ENCODE measurements at regions not wholly inside any gene's neighbourhood (a gene's known extent, or its start where the extent isn't known, plus 50 kb on each side); places are given as distances from the start of the nearest gene placed in this dataset.
"Not testable (repeated sequence)": the region's sequence is repeated elsewhere in the genome, so short reads cannot be mapped to it uniquely, and the experiment has no call there.

DNA sequence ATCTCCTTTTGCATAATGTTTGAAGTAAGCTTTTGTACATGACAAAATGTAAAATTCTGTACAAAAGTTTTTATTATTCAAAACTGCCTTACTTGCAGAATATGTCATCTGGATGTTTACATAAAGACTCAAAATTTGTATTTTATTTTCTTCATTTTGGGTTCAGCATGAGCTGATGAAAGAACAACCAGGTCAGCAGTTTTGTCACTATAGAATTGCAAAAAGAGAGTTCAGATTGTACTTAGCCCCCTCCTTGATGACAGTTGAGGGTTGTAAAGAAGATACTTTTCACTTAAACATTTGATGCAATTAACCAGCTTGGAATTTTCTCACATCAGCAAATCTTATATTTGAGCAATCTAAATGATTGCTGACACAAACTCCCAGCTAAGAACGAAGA lies 669.3 kb downstream of the PLA2G4A start:
- in situ Hi-C loops (cut with HindIII; ENCODE audit: low sequenced_read_pairs): no loop called here

DNA sequence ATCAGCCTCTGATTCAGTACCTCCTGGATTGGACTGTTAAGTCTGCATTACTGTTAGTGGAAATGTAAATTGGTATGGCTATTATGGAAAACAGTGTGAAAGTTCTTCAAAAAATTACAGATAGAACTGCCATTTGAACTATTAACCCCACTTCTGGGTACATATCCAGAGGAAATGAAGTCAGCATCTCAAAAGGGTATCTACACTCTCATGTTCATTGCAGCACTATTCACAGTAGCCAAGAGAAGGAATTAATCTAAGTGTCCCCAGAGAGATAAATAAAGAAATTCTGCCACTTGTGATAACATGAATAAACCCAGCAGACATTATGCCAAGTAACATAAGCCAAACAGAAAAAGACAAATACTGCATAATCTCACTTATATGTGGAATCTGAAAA lies 676.0 kb downstream of the PLA2G4A start:
- in situ Hi-C loops (cut with HindIII; ENCODE audit: low sequenced_read_pairs): no loop called here

DNA sequence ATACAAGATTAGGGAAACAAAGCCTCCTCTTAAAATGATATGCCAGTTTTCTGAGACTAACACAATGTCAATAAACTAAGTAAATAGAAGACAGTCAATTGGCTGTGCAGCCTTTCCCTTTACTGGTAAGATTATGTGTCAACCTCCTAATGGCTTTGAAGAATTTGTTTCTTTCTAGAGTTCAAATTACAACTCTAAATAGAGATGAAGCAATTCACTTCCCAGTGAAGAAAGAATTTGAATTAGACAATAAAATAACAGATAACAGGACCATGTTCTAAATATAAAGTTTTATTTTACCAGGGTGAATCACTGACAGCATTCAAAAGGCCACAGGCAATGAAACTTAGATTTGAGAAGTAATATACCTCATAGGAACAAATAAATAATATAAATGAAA lies 680.3 kb downstream of the PLA2G4A start:
- in situ Hi-C loops (cut with HindIII; ENCODE audit: low sequenced_read_pairs): no loop called here

DNA sequence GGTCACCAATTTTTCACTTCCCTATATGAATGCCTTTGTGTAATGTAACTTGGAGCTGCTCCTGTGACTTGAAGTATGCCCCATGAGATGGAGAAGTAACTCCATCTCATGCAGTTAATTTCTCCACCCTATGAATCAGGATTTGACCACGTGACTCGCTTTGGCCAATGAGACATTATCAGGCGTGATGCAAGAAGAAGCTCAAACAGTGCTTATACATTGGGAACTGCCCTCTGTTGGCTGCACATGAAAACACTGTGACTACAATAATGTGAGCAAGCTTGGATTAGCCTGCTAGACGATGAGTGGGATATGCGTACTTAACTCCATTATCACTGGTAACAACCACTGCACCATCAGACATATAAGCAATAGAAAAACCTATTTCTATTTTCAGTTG lies 684.4 kb downstream of the PLA2G4A start:
- in situ Hi-C loops (cut with HindIII; ENCODE audit: low sequenced_read_pairs): no loop called here

DNA sequence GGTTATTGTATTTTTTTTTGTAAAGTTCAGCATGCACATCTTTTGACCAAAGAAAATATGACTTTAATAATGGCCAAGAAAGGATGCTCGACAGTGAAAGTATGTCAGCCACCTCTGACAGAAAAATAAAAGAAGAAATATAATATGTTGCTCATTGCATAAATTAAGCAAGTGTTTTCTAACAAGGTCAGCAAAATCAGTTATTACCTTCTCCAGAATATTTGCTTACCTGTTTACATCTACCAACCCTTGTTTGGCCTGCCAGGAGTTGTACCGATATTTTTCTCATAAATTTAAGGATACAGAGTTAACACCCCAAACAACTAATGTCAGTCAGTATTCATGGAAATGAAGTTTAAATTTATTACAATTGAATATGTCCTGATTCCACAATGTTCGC lies 685.4 kb downstream of the PLA2G4A start:
- in situ Hi-C loops (cut with HindIII; ENCODE audit: low sequenced_read_pairs): no loop called here

DNA sequence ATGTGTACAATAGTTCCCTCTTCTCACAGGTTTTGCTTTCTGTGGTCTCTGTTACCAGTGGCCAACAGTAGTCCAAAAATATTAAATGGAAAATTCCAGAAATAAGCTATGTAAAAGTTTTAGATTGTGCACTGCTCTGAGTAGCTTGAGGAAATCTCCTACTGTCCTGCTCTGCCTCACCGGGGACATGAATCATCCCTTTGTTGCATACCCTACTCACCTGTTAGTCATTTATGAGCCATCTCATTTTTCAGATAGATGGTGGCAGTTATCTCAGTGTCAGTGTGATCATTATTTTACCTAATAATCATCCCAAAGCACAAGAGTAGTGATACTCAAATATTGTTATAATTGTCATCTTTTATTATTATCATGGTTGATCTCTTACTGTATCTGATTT lies 688.1 kb downstream of the PLA2G4A start:
- in situ Hi-C loops (cut with HindIII; ENCODE audit: low sequenced_read_pairs): no loop called here

DNA sequence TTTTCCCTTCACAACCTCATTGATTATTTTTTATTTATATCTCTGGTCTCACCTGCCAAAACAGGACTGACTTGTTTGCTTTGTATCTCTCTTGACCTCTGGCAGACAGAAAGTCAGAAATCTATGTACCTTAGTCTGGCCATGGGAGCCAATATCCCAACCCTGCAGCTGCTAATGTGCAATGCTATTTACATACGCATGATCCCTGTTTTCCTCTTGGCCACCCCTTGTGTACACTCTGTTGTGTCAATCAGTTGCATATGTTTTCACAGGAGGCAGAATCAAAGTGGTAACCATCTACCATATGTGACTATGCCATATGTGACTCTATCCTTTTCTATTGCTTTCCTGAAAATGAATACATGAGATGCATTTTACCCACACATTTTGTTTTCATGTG lies 688.8 kb downstream of the PLA2G4A start:
- in situ Hi-C loops (cut with HindIII; ENCODE audit: low sequenced_read_pairs): no loop called here

DNA sequence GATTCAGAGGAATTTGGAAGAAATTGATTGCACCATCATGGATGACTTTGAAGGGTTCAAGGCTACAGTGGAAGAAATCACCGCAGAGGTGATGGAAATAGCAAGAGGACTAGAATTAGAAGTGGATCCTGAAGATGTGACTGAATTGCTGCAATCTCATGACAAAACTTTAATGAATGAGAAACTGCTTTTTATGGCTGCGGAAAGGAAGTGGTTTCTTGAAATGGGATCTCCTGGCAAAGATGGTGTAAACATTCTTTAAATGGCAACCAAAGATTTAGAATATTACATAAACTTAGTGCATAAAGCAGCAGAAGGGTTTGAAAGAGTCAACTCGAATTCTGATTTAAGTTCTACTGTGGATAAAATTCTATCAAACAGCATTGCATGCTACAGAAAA lies 698.6 kb downstream of the PLA2G4A start:
- in situ Hi-C loops (cut with HindIII; ENCODE audit: low sequenced_read_pairs): no loop called here

DNA sequence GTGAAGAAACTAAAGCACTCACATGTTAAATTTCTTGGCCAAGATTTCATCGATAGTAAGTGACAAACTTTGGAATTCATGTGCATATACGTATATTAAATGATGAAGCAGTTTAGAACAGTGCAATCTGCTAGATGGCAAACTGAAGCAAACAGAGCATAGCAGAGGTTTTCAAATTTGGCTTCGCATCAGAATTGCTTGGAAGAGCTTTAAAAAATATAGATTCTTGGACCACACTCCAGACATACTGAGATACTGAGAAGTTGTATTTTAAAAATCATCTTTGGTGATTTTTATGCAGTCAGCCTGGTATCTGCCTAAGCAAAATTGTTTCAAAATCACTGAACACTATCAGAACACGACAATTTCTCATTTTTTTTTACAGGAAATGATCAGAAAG lies 709.2 kb downstream of the PLA2G4A start:
- in situ Hi-C loops (cut with HindIII; ENCODE audit: low sequenced_read_pairs): no loop called here

DNA sequence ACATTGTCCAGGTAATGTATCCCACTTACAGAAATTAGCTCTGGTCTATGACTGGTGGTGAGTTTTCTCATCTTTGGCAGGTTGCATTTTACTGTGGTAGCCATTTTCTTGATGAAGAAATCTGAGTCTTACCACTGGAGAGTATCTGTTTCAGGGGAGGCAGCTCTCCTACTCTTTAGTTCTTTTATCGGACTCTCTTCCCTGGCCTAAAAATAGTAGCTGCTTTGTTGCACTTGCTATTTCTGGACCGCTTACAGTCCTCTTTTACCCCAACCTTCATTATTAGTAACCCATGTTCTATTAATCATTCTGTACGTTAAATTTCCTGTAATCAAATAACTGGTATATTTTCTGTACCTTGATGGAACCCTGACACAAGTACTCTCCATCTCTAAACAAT lies 720.8 kb downstream of the PLA2G4A start:
- in situ Hi-C loops (cut with HindIII; ENCODE audit: low sequenced_read_pairs): no loop called here

DNA sequence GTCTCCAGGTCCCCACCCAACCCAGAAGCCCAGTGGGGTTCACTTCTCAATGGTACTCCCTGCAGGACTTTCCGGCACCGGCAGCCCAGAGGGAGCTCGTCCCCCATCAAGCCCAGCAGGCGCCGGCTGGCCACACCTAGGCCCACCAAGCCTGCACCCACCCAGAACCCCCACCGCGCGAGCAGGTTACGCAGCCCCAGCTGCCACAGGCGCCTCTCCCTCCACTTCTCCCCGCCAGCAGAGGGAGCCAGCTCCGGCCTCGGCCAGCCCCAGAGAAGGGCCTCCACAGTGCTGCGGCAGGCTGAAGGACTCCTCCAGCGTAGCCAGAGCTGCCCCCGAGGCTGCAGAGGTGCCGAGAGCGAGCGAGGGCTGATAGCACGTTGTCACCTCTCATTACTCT lies 722.3 kb downstream of the PLA2G4A start:
- in situ Hi-C loops (cut with HindIII; ENCODE audit: low sequenced_read_pairs): no loop called here

DNA sequence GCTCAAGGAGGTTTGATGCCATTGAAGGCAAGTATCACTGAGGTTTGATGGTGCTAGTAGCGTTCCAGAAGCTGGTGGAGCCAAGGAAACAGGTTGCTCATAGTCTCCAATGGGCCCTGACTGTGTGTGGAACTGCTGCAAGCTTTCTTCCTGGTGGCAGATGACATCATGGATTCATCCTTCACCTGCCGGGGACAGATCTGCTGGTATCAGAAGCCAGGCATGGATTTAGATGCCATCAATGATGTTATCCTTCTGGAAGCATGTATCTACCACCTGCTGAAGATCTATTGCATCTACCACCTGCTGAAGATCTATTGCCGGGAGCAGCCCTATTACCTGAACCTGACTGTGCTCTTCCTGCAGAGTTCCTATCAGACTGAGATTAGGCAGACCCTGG lies 734.4 kb downstream of the PLA2G4A start:
- in situ Hi-C loops (cut with HindIII; ENCODE audit: low sequenced_read_pairs): no loop called here

DNA sequence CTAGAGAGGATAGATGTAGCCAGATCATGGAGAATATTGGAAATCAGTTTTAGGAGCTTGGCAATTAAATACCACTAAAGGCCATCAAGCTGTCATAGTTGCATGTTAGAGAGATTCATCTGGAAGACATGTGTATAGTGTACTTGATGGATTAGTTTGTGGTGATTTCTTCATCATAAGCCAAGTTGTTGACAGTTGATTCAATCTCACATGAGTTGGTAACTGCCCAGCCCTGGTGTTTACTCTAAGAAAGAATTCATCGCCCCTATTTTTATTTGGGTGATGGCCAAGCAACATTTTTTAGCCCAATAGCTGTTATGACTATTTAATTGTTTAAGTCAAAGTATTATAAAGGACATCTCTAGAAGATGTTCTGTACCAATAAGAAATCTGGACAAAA lies 737.6 kb downstream of the PLA2G4A start:
- in situ Hi-C loops (cut with HindIII; ENCODE audit: low sequenced_read_pairs): no loop called here

DNA sequence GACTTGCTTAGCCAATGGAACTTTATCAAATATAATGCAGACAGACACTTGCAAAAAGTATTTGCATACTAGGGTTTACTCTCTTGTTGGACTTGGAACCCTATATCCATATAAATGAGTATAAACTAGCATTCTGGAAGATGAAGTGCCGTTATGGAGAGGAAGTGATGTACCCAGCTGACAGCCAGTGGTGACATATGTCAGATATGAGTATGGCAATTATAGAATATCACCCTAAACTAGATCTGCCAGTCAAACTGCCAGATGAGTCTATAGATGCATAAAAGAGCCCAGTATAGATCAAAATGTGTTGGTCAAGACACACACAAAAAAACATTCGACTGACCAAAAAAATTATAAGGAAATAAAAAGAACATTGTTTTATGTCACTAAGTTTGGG lies 739.3 kb downstream of the PLA2G4A start:
- in situ Hi-C loops (cut with HindIII; ENCODE audit: low sequenced_read_pairs): no loop called here

DNA sequence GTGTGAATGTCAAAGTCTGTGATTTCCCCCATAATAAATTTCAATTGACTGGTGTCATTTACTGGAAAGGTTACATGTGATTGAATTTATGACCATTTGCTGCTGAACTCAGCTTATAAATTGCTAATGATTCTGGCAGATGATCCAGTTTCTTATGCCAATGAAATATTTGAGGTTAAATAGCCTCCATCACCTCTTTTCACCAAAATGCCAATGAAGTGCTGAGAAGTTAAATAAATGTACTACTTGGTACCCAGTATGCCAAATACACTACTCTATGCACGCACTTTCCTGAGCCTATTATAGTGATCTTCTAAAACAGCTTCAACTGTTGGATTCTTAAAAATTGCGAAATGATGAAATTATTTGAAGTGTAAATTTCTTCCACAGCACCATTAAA lies 741.4 kb downstream of the PLA2G4A start:
- in situ Hi-C loops (cut with HindIII; ENCODE audit: low sequenced_read_pairs): no loop called here

DNA sequence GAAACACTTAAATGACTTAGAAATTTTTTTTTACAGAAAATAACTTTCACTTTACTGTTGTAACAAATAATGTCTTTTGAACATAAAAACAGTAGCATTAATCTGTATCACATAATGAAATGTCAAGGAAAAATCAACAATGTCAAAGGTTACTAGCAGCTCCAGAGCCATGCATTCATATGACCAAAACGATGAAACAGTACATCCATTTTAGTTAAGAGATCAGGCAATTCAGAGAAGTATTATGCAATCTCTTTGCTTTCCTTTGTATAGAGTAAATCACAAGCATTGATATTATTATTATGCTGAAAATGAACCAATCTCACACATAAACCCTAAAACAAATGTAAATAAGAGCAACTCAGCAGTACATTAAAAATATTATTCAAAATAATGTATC lies 748.9 kb downstream of the PLA2G4A start:
- in situ Hi-C loops (cut with HindIII; ENCODE audit: low sequenced_read_pairs): no loop called here

DNA sequence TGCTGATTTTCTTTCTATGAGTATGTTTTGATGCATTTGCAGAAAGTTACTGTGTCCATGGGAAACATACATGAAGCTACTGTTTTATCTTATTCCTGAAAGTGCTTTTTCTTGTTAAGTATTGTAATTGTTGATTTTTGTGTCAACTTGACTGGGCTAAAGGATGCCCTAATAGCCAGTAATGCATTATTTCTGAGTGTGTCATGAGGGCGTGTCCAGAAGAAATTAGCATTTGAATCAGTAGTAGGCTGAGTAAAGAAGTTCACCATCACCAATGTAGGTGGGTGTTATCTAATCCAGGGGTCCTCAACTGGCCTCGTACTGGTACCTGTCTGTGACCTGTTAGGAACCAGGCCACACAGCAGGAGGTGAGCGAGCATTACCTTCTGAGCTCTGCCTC lies 760.2 kb downstream of the PLA2G4A start:
- in situ Hi-C loops (cut with HindIII; ENCODE audit: low sequenced_read_pairs): no loop called here

DNA sequence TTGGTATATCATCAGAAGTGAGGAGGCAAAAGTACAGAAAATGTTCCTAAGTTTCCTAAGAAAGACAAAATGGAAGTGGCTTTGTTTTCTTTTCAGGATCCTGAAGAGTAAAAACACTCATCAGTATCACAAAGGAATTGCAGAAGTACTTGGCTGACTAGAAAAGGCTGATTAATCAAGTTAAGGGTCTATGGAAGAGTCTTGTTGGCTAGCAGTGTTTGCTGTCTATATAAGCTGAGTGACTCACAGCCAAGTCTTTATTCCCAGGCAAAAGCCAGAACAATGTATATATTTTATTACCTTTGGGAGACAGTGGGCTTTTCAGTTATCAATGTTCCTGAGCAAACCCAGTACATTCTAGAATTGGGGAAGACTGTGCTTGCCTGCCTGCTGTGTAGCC lies 777.0 kb downstream of the PLA2G4A start:
- in situ Hi-C loops (cut with HindIII; ENCODE audit: low sequenced_read_pairs): no loop called here

DNA sequence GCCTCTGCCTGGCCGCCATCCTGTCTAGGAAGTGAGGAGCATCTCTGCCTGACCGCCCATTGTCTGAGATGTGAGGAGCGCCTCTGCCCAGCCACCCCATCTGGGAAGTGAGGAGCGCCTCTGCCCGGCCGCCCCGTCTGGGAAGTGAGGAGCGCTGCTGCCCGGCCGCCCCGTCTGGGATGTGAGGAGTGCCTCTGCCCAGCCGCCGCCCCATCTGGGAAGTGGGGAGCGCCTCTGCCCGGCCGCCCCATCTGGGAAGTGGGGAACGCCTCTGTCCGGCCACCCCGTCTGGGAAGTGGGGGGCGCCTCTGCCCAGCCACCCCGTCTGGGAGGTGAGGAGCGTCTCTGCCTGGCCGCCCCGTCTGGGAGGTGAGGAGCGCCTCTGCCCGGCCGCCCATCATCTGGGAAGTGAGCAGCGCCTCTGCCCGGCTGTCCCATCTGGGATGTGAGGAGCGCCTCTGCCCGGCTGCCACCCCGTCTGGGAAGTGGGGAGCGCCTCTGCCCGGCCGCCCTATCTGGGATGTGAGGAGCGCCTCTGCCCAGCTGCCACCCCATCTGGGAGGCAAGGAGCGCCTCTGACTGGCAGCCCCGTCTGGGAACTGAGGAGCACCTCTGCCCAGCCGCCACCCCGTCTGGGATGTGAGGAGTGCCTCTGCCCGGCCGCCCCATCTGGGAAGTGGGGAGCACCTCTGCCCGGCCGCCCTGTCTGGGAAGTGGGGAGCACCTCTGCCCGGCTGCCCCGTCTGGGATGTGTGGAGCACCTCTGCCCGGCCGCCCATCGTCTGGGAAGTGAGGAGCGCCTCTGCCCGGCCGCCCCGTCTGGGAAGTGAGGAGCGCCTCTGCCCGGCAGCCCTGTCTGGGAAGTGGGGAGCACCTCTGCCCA lies 787.3 kb downstream of the PLA2G4A start:
- in situ Hi-C loops (cut with HindIII; ENCODE audit: low sequenced_read_pairs): not testable (repeated sequence)

DNA sequence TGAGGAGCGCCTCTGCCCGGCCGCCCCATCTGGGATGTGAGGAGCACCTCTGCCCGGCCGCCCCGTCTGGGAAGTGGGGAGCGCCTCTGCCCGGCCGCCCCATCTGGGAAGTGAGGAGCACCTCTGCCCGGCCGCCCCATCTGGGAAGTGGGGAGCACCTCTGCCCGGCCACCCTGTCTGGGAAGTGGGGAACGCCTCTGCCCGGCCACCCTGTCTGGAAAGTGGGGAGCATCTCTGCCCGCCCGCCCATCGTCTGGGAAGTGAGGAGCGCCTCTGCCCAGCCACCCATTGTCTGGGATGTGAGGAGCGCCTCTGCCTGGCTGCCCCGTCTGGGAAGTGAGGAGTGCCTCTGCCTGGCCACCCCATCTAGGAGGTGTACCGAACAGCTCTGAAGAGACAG lies 788.1 kb downstream of the PLA2G4A start:
- in situ Hi-C loops (cut with HindIII; ENCODE audit: low sequenced_read_pairs): not testable (repeated sequence)

DNA sequence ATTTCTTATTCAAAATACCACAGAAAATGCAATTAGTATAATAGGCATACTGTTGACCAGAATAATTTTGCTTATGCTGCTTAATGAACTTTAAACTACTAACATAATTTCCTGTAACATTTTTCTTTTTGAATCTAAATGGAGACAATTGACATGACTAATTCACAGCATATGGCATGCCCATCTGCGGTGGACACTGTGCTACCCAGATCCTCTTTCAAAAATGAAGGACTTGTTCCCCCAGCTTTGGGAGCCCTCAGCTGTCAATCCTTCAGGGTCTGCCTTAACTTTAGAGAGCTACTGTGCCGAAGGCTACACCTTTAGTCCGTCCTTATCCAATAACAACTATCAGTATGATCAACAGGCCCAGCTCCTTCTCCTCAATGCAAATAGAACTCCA lies 789.0 kb downstream of the PLA2G4A start:
- in situ Hi-C loops (cut with HindIII; ENCODE audit: low sequenced_read_pairs): no loop called here

DNA sequence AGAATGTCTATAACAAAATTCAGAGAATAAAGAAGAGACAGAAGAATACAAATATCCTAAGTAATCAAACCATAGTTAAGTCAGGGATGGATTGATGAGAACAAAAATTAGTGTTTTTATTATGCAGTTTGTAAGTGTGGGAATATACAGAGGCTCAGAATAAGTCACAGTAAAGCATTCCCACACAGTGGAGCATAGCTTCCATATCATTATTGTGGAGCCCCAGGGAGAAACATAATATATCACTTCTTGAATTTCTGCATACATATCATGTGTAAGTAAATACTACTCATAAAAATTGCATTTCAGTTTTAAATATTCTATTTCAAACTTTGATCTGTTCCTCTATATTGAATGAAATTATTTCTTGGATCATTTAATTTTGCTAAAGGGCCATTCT lies 790.4 kb downstream of the PLA2G4A start:
- in situ Hi-C loops (cut with HindIII; ENCODE audit: low sequenced_read_pairs): no loop called here

DNA sequence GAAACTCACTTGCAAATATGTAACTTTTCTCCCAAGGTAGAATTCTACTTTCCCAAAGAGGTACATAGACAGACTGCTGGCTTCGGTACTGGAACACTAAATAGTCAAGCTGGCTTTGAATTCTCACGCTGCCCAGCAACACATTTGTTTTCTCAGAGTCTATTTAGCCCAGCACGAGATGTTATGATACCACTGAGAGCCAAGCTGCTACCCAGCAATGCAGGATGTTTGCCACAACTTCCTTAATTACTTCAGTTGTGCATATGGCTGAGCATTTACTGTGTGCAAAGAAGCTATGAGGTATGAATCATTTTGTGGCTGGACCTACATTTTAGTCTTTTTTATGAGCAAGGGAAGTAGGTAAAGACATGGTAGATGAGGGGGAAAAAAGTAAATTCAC lies 793.2 kb downstream of the PLA2G4A start:
- in situ Hi-C loops (cut with HindIII; ENCODE audit: low sequenced_read_pairs): no loop called here

Measured in DLD1 (cell line).